ENCODE measurements at regions not wholly inside any gene's neighbourhood (a gene's known extent, or its start where the extent isn't known, plus 50 kb on each side); places are given as distances from the start of the nearest gene placed in this dataset.

DNA sequence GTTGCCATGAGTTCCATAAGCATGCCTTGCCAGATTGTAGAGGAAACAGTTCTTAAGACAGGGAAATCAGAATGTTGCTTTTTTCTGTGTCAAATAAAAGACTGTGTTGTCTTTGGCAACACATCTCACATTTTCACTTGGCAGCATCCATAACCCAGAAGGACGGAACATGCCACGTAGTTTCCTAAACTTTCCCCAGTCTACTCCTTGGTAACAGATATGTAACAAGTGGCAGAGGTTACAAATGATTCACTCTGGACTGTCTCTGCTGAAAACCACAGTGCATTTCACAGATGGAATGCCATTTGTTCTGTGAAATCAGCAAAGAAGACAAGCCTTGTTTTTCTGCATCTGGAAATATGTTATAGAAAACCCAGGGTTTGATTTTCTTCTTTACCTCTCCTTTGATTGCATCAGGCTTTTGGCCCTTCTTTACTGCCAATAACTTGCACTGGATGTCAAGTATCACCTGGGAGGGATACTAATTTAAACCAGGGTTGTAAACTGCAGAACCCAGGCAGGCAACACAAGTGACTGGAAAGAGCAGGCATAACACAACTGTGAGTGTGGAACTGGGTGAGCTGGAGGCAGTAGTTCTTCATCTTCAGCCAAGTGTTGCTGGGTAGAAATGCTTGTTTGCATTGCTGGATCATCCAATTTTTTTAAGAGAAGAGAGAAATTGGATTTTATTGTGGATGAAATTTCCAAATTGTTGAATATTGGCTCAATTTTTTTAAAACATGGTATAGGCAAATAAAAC, 124.4 kb upstream of the FOXB1 start (continued):
- TF ChIP-seq, protein P1, sequence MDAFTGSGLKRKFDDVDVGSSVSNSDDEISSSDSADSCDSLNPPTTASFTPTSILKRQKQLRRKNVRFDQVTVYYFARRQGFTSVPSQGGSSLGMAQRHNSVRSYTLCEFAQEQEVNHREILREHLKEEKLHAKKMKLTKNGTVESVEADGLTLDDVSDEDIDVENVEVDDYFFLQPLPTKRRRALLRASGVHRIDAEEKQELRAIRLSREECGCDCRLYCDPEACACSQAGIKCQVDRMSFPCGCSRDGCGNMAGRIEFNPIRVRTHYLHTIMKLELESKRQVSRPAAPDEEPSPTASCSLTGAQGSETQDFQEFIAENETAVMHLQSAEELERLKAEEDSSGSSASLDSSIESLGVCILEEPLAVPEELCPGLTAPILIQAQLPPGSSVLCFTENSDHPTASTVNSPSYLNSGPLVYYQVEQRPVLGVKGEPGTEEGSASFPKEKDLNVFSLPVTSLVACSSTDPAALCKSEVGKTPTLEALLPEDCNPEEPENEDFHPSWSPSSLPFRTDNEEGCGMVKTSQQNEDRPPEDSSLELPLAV (CRISPR knock-in tag; conservative IDR thresholded peaks at IDR 0.05; ENCODE audit: low read depth): no peak
- TF ChIP-seq ZNF256 (CRISPR knock-in tag; conservative IDR thresholded peaks at IDR 0.05) (no peak), ZNF530 (CRISPR knock-in tag; IDR thresholded peaks at IDR 0.05; ENCODE audit: low read depth) (no peak), TOE1 (CRISPR knock-in tag; IDR thresholded peaks at IDR 0.05) (no peak), YEATS2 (CRISPR knock-in tag; IDR thresholded peaks at IDR 0.05; ENCODE audit: borderline replicate concordance) (no peak), ZNF7 (CRISPR knock-in tag; IDR thresholded peaks at IDR 0.05) (no peak), REL (CRISPR knock-in tag; conservative IDR thresholded peaks at IDR 0.05) (no peak)
- TF ChIP-seq, protein P2, sequence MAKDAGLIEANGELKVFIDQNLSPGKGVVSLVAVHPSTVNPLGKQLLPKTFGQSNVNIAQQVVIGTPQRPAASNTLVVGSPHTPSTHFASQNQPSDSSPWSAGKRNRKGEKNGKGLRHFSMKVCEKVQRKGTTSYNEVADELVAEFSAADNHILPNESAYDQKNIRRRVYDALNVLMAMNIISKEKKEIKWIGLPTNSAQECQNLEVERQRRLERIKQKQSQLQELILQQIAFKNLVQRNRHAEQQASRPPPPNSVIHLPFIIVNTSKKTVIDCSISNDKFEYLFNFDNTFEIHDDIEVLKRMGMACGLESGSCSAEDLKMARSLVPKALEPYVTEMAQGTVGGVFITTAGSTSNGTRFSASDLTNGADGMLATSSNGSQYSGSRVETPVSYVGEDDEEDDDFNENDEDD (CRISPR knock-in tag; IDR thresholded peaks at IDR 0.05; ENCODE audit: borderline replicate concordance): no peak

DNA sequence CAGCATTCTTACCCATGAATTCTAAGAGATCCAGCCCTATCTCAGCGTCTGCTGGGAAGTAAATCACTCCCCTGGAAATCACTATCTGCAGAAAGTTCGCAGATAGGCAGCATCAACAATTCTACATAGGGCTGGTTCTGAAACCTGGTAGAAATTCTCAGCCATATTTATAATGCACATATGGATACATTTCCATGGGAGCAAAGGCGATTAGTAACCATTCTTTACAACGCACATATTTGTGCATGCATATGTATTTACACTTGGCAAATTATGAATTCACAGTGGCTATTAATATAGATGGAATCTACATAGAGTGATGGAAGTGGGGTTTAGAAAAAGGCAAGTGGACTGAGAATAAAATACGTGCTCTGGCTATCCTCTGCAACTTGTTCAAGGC, 128.0 kb upstream of the FOXB1 start:
- WGBS (ENCODE audit: low lambda C conversion rate): 0% methylated on average over 5 of the region's 5 CpGs
- no TSS peak for BruUV-seq (replicated peaks)
- no peaks in the 10 kb centered on the region for H4K20me1 ChIP-seq (ENCODE audit: insufficient read depth, low read length)
- no peak overlapping the region for H3K4me3 ChIP-seq (replicated peaks in 1 of 3; ENCODE audit: insufficient read depth in 1 of 3, low read depth in 2 of 3, low read length in 3 of 3)
- H3K36me3 ChIP-seq (replicated peaks in 1 of 2; ENCODE audit: control insufficient read depth in 1 of 2, insufficient read depth in 2 of 2, low read length in 2 of 2): no peaks in the 10 kb centered on the region
- H3K27me3 ChIP-seq (ENCODE audit: control insufficient read depth in 1 of 2, insufficient read depth in 2 of 2, low read length in 2 of 2): peaks cover 0 to 16% of the 10 kb centered on the region in 2 experiments; a peak in 2 of 5 replicates
- ChIA-PET POLR2A (no interaction called here), CTCF (ENCODE audit: low intra/inter-chr PET ratio, low total read pairs) (no interaction called here)
- no peak overlapping the region for H3K9ac ChIP-seq (ENCODE audit: insufficient read depth, low read depth, low read length)
- in situ Hi-C loops (cut with HindIII; ENCODE audit: extremely low pct_ligation_motif_present, low pct_unique_long_range_greater_than_20kb) (no loop called here), intact Hi-C loops (cut with micrococcal nuclease; ENCODE audit: unreplicated experiment) (no loop called here)
- no peak for DNase-seq (ENCODE audit: low spot score)
- no peaks in the 10 kb centered on the region for H3K4me1 ChIP-seq (ENCODE audit: insufficient read depth, low read length)
- no peak overlapping the region for H2AFZ ChIP-seq (ENCODE audit: low read length)
- H3K4me2 ChIP-seq (ENCODE audit: low read depth, low read length): no peak overlapping the region
- ATAC-seq: no peak
- TF ChIP-seq ZNF549 (CRISPR knock-in tag; IDR thresholded peaks at IDR 0.05) (no peak), ZNF460 (CRISPR knock-in tag; IDR thresholded peaks at IDR 0.05; ENCODE audit: borderline replicate concordance) (no peak), THYN1 (CRISPR knock-in tag; IDR thresholded peaks at IDR 0.05; ENCODE audit: borderline replicate concordance, low read depth) (no peak)
- TF ChIP-seq, protein P3, sequence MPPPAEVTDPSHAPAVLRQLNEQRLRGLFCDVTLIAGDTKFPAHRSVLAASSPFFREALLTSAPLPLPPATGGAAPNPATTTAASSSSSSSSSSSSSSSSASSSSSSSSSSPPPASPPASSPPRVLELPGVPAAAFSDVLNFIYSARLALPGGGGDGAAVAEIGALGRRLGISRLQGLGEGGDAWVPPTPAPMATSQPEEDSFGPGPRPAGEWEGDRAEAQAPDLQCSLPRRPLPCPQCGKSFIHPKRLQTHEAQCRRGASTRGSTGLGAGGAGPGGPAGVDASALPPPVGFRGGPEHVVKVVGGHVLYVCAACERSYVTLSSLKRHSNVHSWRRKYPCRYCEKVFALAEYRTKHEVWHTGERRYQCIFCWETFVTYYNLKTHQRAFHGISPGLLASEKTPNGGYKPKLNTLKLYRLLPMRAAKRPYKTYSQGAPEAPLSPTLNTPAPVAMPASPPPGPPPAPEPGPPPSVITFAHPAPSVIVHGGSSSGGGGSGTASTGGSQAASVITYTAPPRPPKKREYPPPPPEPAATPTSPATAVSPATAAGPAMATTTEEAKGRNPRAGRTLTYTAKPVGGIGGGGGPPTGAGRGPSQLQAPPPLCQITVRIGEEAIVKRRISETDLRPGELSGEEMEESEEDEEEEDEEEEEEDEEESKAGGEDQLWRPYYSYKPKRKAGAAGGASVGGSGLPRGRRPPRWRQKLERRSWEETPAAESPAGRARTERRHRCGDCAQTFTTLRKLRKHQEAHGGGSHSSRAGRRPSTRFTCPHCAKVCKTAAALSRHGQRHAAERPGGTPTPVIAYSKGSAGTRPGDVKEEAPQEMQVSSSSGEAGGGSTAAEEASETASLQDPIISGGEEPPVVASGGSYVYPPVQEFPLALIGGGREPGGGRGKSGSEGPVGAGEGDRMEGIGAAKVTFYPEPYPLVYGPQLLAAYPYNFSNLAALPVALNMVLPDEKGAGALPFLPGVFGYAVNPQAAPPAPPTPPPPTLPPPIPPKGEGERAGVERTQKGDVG (CRISPR knock-in tag; IDR thresholded peaks at IDR 0.05; ENCODE audit: borderline replicate concordance): no peak
- H3K9me3 ChIP-seq (ENCODE audit: low read length): no peaks in the 10 kb centered on the region
- H3K27ac ChIP-seq (ENCODE audit: extremely low read length, insufficient read depth, low read length): no peak overlapping the region
- H3K79me2 ChIP-seq (ENCODE audit: insufficient read depth, low read length): no peaks in the 10 kb centered on the region
- no peak for FAIRE-seq
